ENCODE measurements at regions not wholly inside any gene's neighbourhood (a gene's known extent, or its start where the extent isn't known, plus 50 kb on each side); places are given as distances from the start of the nearest gene placed in this dataset.

DNA sequence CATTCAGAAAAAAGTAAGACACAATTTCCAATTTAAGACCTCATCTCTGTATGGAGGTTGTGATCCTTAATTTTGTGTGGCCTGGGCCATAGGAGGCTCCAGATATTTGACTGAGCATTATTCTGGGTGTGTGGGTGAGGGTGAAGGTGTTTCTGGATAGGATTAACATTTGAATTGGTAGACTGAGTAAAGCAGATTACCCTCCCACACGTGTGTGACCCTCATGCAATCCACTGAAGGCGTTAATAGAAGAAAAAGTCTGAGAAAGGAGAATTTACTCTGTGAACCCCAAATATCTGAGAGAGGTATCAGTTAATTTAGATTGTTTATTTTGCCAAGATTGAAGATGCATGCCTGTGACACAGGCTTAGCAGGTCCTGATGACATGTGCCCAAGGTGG lies 328.0 kb upstream of the POT1 start:
- TF ChIP-seq, protein P1, sequence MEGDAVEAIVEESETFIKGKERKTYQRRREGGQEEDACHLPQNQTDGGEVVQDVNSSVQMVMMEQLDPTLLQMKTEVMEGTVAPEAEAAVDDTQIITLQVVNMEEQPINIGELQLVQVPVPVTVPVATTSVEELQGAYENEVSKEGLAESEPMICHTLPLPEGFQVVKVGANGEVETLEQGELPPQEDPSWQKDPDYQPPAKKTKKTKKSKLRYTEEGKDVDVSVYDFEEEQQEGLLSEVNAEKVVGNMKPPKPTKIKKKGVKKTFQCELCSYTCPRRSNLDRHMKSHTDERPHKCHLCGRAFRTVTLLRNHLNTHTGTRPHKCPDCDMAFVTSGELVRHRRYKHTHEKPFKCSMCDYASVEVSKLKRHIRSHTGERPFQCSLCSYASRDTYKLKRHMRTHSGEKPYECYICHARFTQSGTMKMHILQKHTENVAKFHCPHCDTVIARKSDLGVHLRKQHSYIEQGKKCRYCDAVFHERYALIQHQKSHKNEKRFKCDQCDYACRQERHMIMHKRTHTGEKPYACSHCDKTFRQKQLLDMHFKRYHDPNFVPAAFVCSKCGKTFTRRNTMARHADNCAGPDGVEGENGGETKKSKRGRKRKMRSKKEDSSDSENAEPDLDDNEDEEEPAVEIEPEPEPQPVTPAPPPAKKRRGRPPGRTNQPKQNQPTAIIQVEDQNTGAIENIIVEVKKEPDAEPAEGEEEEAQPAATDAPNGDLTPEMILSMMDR (IDR thresholded peaks at IDR 0.05; ENCODE audit: low read length), result no peak
- no peak for TF ChIP-seq EZH2 (IDR thresholded peaks at IDR 0.05; ENCODE audit: borderline replicate concordance, low read length)

All from OCI-LY1 (cell line).